Lower leg skin (tissue), 3 donors: ENCODE measurements at regions not wholly inside any gene's neighbourhood (a gene's known extent, or its start where the extent isn't known, plus 50 kb on each side); places are given as distances from the start of the nearest gene placed in this dataset.

Experiments
- POLR2A ChIP-seq, 2 donors: fragments of 450-650 bp; IDR thresholded peaks; one replicate each; pipeline ENCODE4 v1.6.1; 2016 to 2017; ENCODE audit warnings: antibody characterized with exemption in 2 of 2, mild to moderate bottlenecking in 1 of 2, moderate library complexity in 1 of 2
- TF ChIP-seq, protein P1 (sequence below), 3 donors: fragments of 450-650 bp; IDR thresholded peaks; one replicate each; pipeline ENCODE4 v1.5.1; 2016; ENCODE audit warnings: antibody characterized with exemption in 3 of 3, mild to moderate bottlenecking in 3 of 3, moderate library complexity in 2 of 3

GRCh38 chr3:160143482-160143881, 81.7 kb upstream of the C3orf80 start:
- no peak for TF ChIP-seq POLR2A (IDR thresholded peaks at IDR 0.05)
- TF ChIP-seq, protein P1, sequence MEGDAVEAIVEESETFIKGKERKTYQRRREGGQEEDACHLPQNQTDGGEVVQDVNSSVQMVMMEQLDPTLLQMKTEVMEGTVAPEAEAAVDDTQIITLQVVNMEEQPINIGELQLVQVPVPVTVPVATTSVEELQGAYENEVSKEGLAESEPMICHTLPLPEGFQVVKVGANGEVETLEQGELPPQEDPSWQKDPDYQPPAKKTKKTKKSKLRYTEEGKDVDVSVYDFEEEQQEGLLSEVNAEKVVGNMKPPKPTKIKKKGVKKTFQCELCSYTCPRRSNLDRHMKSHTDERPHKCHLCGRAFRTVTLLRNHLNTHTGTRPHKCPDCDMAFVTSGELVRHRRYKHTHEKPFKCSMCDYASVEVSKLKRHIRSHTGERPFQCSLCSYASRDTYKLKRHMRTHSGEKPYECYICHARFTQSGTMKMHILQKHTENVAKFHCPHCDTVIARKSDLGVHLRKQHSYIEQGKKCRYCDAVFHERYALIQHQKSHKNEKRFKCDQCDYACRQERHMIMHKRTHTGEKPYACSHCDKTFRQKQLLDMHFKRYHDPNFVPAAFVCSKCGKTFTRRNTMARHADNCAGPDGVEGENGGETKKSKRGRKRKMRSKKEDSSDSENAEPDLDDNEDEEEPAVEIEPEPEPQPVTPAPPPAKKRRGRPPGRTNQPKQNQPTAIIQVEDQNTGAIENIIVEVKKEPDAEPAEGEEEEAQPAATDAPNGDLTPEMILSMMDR (IDR thresholded peaks at IDR 0.05) = no peak
